CD4-positive, alpha-beta T cell treated with Interleukin-4 for 4 hours (primary cell): ENCODE measurements at regions not wholly inside any gene's neighbourhood (a gene's known extent, or its start where the extent isn't known, plus 50 kb on each side); places are given as distances from the start of the nearest gene placed in this dataset.

Experiments
- DNase-seq: peaks from one replicate; pipeline ENCODE4 v3.0.0-alpha.2; 2020

GRCh38 chr3:181860235-181860634 is 148.5 kb downstream of the SOX2 start:
- DNase-seq = no peak

- DNase-seq = no peak
Observed at GRCh38 chr3:181862502-181862901, 150.8 kb downstream of the SOX2 start.

- no peak for DNase-seq
Observed at GRCh38 chr3:181868576-181869082, 156.9 kb downstream of the SOX2 start.

GRCh38 chr3:181872887-181873286 is 161.2 kb downstream of the SOX2 start:
- no peak for DNase-seq

- no peak for DNase-seq
Observed at GRCh38 chr3:181879926-181880325, 168.2 kb downstream of the SOX2 start.

GRCh38 chr3:181880331-181880730 is 168.6 kb downstream of the SOX2 start:
- DNase-seq = no peak

GRCh38 chr3:181881749-181882148 is 170.0 kb downstream of the SOX2 start:
- DNase-seq = no peak

GRCh38 chr3:181885868-181886630 is 174.3 kb downstream of the SOX2 start:
- no peak for DNase-seq

- DNase-seq = no peak
Observed at GRCh38 chr3:181886676-181887075, 175.0 kb downstream of the SOX2 start.

- DNase-seq = no peak
Observed at GRCh38 chr3:181887685-181888084, 176.0 kb downstream of the SOX2 start.

GRCh38 chr3:181888234-181888633 is 176.5 kb downstream of the SOX2 start:
- DNase-seq = no peak

GRCh38 chr3:181892848-181893247 is 181.1 kb downstream of the SOX2 start:
- no peak for DNase-seq

GRCh38 chr3:181896605-181897004 is 184.9 kb downstream of the SOX2 start:
- no peak for DNase-seq

GRCh38 chr3:181899702-181900101 is 188.0 kb downstream of the SOX2 start:
- no peak for DNase-seq

GRCh38 chr3:181901626-181902025 is 189.9 kb downstream of the SOX2 start:
- no peak for DNase-seq

- DNase-seq = no peak
Observed at GRCh38 chr3:181906338-181906737, 194.6 kb downstream of the SOX2 start.

- DNase-seq = no peak
Observed at GRCh38 chr3:181909241-181909640, 197.5 kb downstream of the SOX2 start.

- no peak for DNase-seq
Observed at GRCh38 chr3:181912384-181912783, 200.7 kb downstream of the SOX2 start.

GRCh38 chr3:181913254-181913653 is 201.5 kb downstream of the SOX2 start:
- no peak for DNase-seq

- DNase-seq = no peak
Observed at GRCh38 chr3:181915551-181915950, 203.8 kb downstream of the SOX2 start.

GRCh38 chr3:181916013-181916412 is 204.3 kb downstream of the SOX2 start:
- DNase-seq = no peak

- DNase-seq = no peak
Observed at GRCh38 chr3:181917027-181917426, 205.3 kb downstream of the SOX2 start.

- DNase-seq = no peak
Observed at GRCh38 chr3:181919375-181919774, 207.7 kb downstream of the SOX2 start.

GRCh38 chr3:181920409-181920808 is 208.7 kb downstream of the SOX2 start:
- no peak for DNase-seq

GRCh38 chr3:181921220-181921619 is 209.5 kb downstream of the SOX2 start:
- no peak for DNase-seq
